ENCODE measurements at regions not wholly inside any gene's neighbourhood (a gene's known extent, or its start where the extent isn't known, plus 50 kb on each side); places are given as distances from the start of the nearest gene placed in this dataset.

DNA sequence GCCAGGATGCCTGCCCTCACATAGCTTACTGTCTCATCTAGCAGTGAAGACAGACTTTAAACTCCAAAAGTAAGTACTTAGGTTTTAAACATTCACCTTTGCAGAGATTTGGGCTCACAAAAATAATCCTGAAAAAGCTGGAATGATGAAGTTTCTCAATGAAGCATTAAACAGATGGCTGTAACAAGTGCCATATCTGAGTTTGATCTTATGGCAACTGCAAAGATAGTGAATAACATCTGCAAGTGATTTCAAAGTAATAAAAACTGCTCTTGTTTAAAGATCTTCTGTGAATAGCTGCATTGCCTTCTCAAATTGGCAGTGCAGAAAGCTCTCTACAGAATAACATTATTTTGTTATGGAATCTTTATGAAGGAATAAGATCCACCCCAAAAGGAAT, 271.2 kb upstream of the SMIM31 start:
- Histone ChIP-seq H3K9me3 (no peaks in the 10 kb centered on the region), H3K4me1 (no peaks in the 10 kb centered on the region), H3K27ac (no peak overlapping the region), H3K4me3 (no peak overlapping the region), H3K27me3 (no peaks in the 10 kb centered on the region), H3K36me3 (no peaks in the 10 kb centered on the region)
- no peak for DNase-seq (ENCODE audit: low spot score in 2 of 2)
- TF ChIP-seq, protein P1, sequence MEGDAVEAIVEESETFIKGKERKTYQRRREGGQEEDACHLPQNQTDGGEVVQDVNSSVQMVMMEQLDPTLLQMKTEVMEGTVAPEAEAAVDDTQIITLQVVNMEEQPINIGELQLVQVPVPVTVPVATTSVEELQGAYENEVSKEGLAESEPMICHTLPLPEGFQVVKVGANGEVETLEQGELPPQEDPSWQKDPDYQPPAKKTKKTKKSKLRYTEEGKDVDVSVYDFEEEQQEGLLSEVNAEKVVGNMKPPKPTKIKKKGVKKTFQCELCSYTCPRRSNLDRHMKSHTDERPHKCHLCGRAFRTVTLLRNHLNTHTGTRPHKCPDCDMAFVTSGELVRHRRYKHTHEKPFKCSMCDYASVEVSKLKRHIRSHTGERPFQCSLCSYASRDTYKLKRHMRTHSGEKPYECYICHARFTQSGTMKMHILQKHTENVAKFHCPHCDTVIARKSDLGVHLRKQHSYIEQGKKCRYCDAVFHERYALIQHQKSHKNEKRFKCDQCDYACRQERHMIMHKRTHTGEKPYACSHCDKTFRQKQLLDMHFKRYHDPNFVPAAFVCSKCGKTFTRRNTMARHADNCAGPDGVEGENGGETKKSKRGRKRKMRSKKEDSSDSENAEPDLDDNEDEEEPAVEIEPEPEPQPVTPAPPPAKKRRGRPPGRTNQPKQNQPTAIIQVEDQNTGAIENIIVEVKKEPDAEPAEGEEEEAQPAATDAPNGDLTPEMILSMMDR (IDR thresholded peaks at IDR 0.05), result no peak
- no peak for TF ChIP-seq EP300 (IDR thresholded peaks at IDR 0.05)
- TF ChIP-seq POLR2A (IDR thresholded peaks at IDR 0.05), result no peak
- no peak for TF ChIP-seq POLR2AphosphoS5 (IDR thresholded peaks at IDR 0.05)

DNA sequence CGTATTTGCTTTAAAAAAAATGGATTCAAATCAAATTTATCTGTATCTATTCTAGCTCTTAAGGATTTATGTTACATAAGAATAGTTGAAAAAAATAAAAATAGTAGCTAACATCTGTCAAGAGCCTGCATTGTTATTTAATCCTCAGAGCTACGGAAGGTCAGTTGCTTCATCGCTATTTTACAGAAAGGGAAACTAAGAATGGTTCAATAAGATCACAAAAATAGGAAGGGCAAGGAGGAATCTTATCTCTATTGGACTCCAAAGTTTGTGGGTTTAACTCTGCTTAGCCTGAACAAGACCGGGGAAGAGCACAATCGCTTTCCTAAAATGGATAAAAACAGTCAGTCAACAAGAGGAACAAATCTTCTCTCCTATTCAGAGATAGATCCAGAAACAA, 270.2 kb upstream of the SMIM31 start:
- no peak overlapping the region for H3K4me3 ChIP-seq
- no peaks in the 10 kb centered on the region for H3K9me3 ChIP-seq
- 48% methylated on average over 5 of the region's 5 CpGs for WGBS
- no peaks in the 10 kb centered on the region for H3K27me3 ChIP-seq
- no peaks in the 10 kb centered on the region for H3K36me3 ChIP-seq
- DNase-seq (ENCODE audit: low spot score in 2 of 2), result no peak
- no peak overlapping the region for H3K27ac ChIP-seq
- H3K4me1 ChIP-seq, result no peaks in the 10 kb centered on the region
- TF ChIP-seq, protein P1 (IDR thresholded peaks at IDR 0.05), result no peak
- TF ChIP-seq EP300 (IDR thresholded peaks at IDR 0.05) (no peak), POLR2AphosphoS5 (IDR thresholded peaks at IDR 0.05) (no peak), POLR2A (IDR thresholded peaks at IDR 0.05) (no peak)

DNA sequence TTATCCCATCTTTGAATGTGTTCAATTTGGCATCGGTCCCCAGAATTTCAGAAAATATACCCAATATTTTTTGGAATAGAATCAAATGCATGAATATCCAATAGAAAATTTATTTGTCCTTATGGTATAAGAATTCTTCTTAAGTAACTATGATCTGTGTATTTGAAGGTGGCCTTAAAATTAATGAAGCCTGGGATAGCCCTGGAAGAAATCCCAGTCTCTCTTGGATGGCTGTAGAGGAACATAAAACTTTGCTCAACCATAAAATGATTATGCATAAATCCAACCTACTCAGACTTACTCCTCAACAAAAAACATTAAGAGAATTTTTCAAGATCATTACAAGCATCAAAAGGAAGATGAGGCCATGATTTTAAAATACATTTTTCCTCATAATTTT, 269.4 kb upstream of the SMIM31 start:
- no peaks in the 10 kb centered on the region for H3K9me3 ChIP-seq
- H3K36me3 ChIP-seq, result no peaks in the 10 kb centered on the region
- H3K27ac ChIP-seq, result no peak overlapping the region
- no peak for DNase-seq (ENCODE audit: low spot score in 2 of 2)
- no peak for TF ChIP-seq EP300 (IDR thresholded peaks at IDR 0.05)
- TF ChIP-seq, protein P1 (IDR thresholded peaks at IDR 0.05), result no peak
- WGBS, result 93% methylated on average over 1 of the region's 1 CpG
- H3K27me3 ChIP-seq, result no peaks in the 10 kb centered on the region
- no peaks in the 10 kb centered on the region for H3K4me1 ChIP-seq
- H3K4me3 ChIP-seq, result no peak overlapping the region

DNA sequence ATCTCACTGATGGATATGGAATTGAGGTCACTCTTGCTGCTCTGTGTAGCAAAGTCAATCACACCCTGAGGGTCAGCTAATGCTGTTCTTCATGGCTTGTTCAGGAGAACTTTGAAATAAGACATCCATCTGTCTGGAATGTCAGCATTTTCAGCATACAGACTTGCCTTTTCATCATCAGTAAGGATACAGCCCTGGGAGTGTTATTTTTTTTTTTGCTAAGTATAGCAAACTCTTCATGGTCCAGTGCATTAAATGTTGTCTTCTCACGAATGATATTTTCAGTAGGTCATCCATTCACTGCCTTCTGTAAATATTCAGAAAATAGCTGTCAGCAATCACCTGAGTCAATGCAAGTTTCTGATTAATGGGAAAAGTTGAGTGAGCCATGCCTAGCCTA, 268.8 kb upstream of the SMIM31 start:
- Histone ChIP-seq H3K4me1 (no peaks in the 10 kb centered on the region), H3K36me3 (no peaks in the 10 kb centered on the region), H3K27ac (no peak overlapping the region), H3K9me3 (no peaks in the 10 kb centered on the region), H3K27me3 (no peaks in the 10 kb centered on the region), H3K4me3 (no peak overlapping the region)
- DNase-seq (ENCODE audit: low spot score in 2 of 2), result no peak
- 81% methylated on average over 1 of the region's 1 CpG for WGBS
- no peak for TF ChIP-seq EP300 (IDR thresholded peaks at IDR 0.05)
- TF ChIP-seq POLR2AphosphoS5 (IDR thresholded peaks at IDR 0.05), result no peak
- TF ChIP-seq POLR2A (IDR thresholded peaks at IDR 0.05), result no peak

DNA sequence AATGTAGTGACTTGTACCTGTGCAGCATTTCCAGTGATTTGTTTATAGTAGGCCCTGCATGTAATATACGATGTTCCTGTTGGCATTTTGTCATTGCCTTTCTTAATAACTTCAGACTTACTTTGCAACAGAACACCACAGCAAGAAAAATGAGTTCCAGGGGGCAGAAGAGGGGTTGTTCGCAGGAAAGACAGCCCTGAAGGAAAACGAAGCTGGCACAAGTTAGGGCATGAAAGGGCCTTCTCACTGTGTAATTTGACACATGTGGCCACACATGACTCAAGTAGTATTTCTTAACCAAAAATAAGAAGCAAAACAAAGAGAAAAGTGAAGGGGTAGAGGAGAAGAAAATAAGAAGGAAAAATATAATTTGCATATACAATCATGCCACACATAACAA, 265.8 kb upstream of the SMIM31 start:
- no peak for DNase-seq (ENCODE audit: low spot score in 2 of 2)
- Histone ChIP-seq H3K27me3 (no peaks in the 10 kb centered on the region), H3K4me3 (no peak overlapping the region), H3K27ac (no peak overlapping the region), H3K4me1 (no peaks in the 10 kb centered on the region), H3K36me3 (no peaks in the 10 kb centered on the region), H3K9me3 (no peaks in the 10 kb centered on the region)
- TF ChIP-seq POLR2AphosphoS5 (IDR thresholded peaks at IDR 0.05), result no peak
- TF ChIP-seq EP300 (IDR thresholded peaks at IDR 0.05), result no peak
- no peak for TF ChIP-seq POLR2A (IDR thresholded peaks at IDR 0.05)
- TF ChIP-seq, protein P1 (IDR thresholded peaks at IDR 0.05), result no peak
- WGBS, result 40% methylated on average over 3 of the region's 3 CpGs

GRCh38 chr4:164501074-164501473, 252.9 kb upstream of the SMIM31 start:
- no peaks in the 10 kb centered on the region for H3K4me1 ChIP-seq
- no peaks in the 10 kb centered on the region for H3K9me3 ChIP-seq
- no peaks in the 10 kb centered on the region for H3K27me3 ChIP-seq
- no peak for DNase-seq (ENCODE audit: low spot score in 2 of 2)
- H3K27ac ChIP-seq, result no peak overlapping the region
- H3K36me3 ChIP-seq, result no peaks in the 10 kb centered on the region
- H3K4me3 ChIP-seq, result no peak overlapping the region
- no peak for TF ChIP-seq POLR2A (IDR thresholded peaks at IDR 0.05)
- TF ChIP-seq, protein P1 (IDR thresholded peaks at IDR 0.05), result no peak
- no peak for TF ChIP-seq EP300 (IDR thresholded peaks at IDR 0.05)
- no peak for TF ChIP-seq POLR2AphosphoS5 (IDR thresholded peaks at IDR 0.05)

Measured in suprapubic skin (tissue), 4 donors.